ENCODE measurements at regions not wholly inside any gene's neighbourhood (a gene's known extent, or its start where the extent isn't known, plus 50 kb on each side); places are given as distances from the start of the nearest gene placed in this dataset.

DNA sequence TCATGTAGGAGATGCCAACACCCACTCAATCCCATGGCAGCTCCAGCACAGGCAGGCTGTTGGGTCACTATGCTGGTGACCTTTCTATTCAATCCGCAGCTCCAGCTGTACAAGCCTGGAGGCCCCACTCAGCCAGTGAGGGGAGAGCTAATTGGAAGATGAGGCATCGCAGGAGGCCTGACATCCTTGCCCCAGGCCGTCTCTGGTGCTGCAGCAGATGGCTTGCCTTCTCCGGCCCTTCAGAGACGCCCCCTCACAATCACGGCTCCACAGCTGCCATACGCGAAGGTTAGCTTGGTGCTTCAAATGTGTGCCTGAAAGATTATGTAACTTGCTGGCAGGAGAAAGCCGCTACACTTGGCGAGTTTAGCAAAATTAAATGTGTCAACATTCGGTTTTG lies 104.2 kb upstream of the CLSTN2 start (continued):
- no peak for TF ChIP-seq ZFX (IDR thresholded peaks at IDR 0.05)

DNA sequence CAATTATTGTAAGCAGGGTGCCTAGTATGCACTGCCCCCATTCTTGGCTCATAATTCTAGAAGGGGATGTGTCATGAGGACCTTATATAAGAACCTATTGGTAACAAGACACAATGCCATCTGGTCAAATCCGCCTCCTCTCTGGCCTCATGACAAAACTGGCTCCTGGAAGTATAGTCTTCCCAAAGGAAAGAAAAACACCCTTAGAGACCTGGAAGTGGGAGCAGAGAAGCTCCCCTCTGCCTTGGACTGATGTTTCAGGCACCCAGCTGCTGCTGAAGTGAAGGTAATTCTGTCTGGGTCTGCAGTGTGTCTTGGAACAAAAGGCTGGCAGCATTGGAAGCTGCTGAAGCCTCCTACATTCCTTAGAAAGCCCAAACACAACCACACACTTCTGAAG lies 107.2 kb upstream of the CLSTN2 start:
- Histone ChIP-seq H3K4me1 (ENCODE audit: control insufficient read depth in 1 of 2, insufficient read depth in 2 of 2, low read length in 2 of 2) (no peaks in the 10 kb centered on the region), H3K9me2 (ENCODE audit: insufficient read depth) (no peaks in the 10 kb centered on the region), H3K4me2 (ENCODE audit: low read length) (no peak overlapping the region), H3K27me3 (ENCODE audit: insufficient read depth, low read length) (peaks cover 51% of the 10 kb centered on the region), H2AFZ (ENCODE audit: low read depth, low read length, poor library complexity, severe bottlenecking) (no peak overlapping the region), H3K36me3 (ENCODE audit: control insufficient read depth in 1 of 2, insufficient read depth in 2 of 2, low read length in 2 of 2) (no peaks in the 10 kb centered on the region), H3K79me2 (ENCODE audit: insufficient read depth, low read length) (no peaks in the 10 kb centered on the region), H4K20me1 (ENCODE audit: insufficient read depth) (no peaks in the 10 kb centered on the region), H3K4me3 (replicated peaks in 1 of 2; ENCODE audit: low read depth in 1 of 2, low read length in 2 of 2) (no peak overlapping the region), H3K9me3 (ENCODE audit: control insufficient read depth in 1 of 2, insufficient read depth in 1 of 2, low read depth in 1 of 2, low read length in 2 of 2) (no peaks in the 10 kb centered on the region), H3K27ac (ENCODE audit: low read depth, low read length) (no peak overlapping the region), H3K9ac (ENCODE audit: low read length) (no peak overlapping the region)
- ATAC-seq (no peak), DNase-seq (ENCODE audit: low read depth, low spot score) (no peak)
- TF ChIP-seq EZH2 (IDR thresholded peaks at IDR 0.05), result no peak
- no peak for TF ChIP-seq ELF1 (IDR thresholded peaks at IDR 0.05; ENCODE audit: borderline replicate concordance, low read depth)
- no peak for TF ChIP-seq CEBPB (IDR thresholded peaks at IDR 0.05; ENCODE audit: low read depth)
- TF ChIP-seq CBX3 (IDR thresholded peaks at IDR 0.05; ENCODE audit: low read depth), result no peak
- ChIA-PET CTCF (no interaction called here), RAD21 (ENCODE audit: low non-redundant PET in 1 of 2, low total read pairs in 2 of 2, uncharacterized antibody in 2 of 2, unreplicated experiment in 2 of 2) (no interaction called here), POLR2A (no interaction called here)
- intact Hi-C loops (cut with micrococcal nuclease), result no loop called here
- BruUV-seq (replicated peaks), result no TSS peak

DNA sequence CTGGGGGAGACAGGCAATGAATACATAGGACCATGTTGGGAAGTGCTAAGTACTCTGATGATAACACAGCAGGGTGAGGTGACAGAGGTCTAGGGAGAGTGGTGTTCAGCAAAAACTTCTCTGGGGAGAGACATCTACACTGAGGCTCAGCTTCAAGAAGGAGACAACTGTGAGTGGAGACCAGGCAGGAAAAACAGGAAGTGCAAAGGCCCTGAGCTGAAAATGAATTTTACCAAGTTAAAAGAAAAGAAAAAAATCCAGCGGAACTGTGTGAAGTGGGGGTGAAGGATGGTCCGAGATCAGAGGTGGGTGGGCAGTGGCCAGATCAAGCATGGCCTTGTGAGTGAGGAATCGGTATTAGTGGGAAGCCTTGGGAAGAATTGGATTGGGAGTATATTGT lies 110.1 kb upstream of the CLSTN2 start:
- Histone ChIP-seq H3K27ac (ENCODE audit: low read depth, low read length) (no peak overlapping the region), H3K9me3 (ENCODE audit: control insufficient read depth in 1 of 2, insufficient read depth in 1 of 2, low read depth in 1 of 2, low read length in 2 of 2) (no peaks in the 10 kb centered on the region), H4K20me1 (ENCODE audit: insufficient read depth) (no peaks in the 10 kb centered on the region), H3K4me3 (replicated peaks in 1 of 2; ENCODE audit: low read depth in 1 of 2, low read length in 2 of 2) (no peak overlapping the region), H3K4me2 (ENCODE audit: low read length) (no peak overlapping the region), H3K36me3 (ENCODE audit: control insufficient read depth in 1 of 2, insufficient read depth in 2 of 2, low read length in 2 of 2) (no peaks in the 10 kb centered on the region), H3K9me2 (ENCODE audit: insufficient read depth) (no peaks in the 10 kb centered on the region), H3K4me1 (ENCODE audit: control insufficient read depth in 1 of 2, insufficient read depth in 2 of 2, low read length in 2 of 2) (no peaks in the 10 kb centered on the region), H3K27me3 (ENCODE audit: insufficient read depth, low read length) (peaks cover 27% of the 10 kb centered on the region; the same call in 1 of the 2 replicates), H2AFZ (ENCODE audit: low read depth, low read length, poor library complexity, severe bottlenecking) (no peak overlapping the region), H3K79me2 (ENCODE audit: insufficient read depth, low read length) (no peaks in the 10 kb centered on the region), H3K9ac (ENCODE audit: low read length) (no peak overlapping the region)
- ChIA-PET POLR2A (no interaction called here), CTCF (no interaction called here), RAD21 (ENCODE audit: low non-redundant PET in 1 of 2, low total read pairs in 2 of 2, uncharacterized antibody in 2 of 2, unreplicated experiment in 2 of 2) (no interaction called here)
- BruUV-seq (replicated peaks), result no TSS peak
- no peak for TF ChIP-seq EZH2 (IDR thresholded peaks at IDR 0.05)
- TF ChIP-seq YY1 (IDR thresholded peaks at IDR 0.05; ENCODE audit: extremely low read depth, insufficient replicate concordance, low read depth, low read length), result no peak
- TF ChIP-seq SIN3A (IDR thresholded peaks at IDR 0.05; ENCODE audit: low read depth), result no peak
- TF ChIP-seq SP1 (IDR thresholded peaks at IDR 0.05; ENCODE audit: low read depth), result no peak
- no peak for TF ChIP-seq POLR2A (IDR thresholded peaks at IDR 0.05; ENCODE audit: borderline replicate concordance, extremely low read depth, insufficient read depth, insufficient read length)
- TF ChIP-seq SRF (IDR thresholded peaks at IDR 0.05; ENCODE audit: low read depth), result no peak
- no peak for TF ChIP-seq TCF7L2 (IDR thresholded peaks at IDR 0.05; ENCODE audit: borderline replicate concordance, extremely low read depth, insufficient read depth, insufficient read length)
- TF ChIP-seq RAD21 (IDR thresholded peaks at IDR 0.05; ENCODE audit: low read depth), result no peak
- TF ChIP-seq CEBPB (IDR thresholded peaks at IDR 0.05; ENCODE audit: low read depth), result no peak
- TF ChIP-seq, protein P1, sequence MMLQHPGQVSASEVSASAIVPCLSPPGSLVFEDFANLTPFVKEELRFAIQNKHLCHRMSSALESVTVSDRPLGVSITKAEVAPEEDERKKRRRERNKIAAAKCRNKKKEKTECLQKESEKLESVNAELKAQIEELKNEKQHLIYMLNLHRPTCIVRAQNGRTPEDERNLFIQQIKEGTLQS (IDR thresholded peaks at IDR 0.05), result no peak
- TF ChIP-seq ELF1 (IDR thresholded peaks at IDR 0.05; ENCODE audit: borderline replicate concordance, low read depth), result no peak
- TF ChIP-seq JUND (IDR thresholded peaks at IDR 0.05), result no peak
- TF ChIP-seq POLR2AphosphoS5 (IDR thresholded peaks at IDR 0.05; ENCODE audit: low read depth, low read length), result no peak
- ATAC-seq, result no peak
- no peak for DNase-seq (ENCODE audit: low read depth, low spot score)
- intact Hi-C loops (cut with micrococcal nuclease), result no loop called here

Data from HCT116 (cell line).